H9 (cell line): ENCODE measurements at regions not wholly inside any gene's neighbourhood (a gene's known extent, or its start where the extent isn't known, plus 50 kb on each side); places are given as distances from the start of the nearest gene placed in this dataset.

Experiments used
- DNase-seq: peaks from one replicate; pipeline ENCODE4 v3.0.0-alpha.2; 2017
- H2AFZ ChIP-seq: one replicate; pipeline ENCODE4 v1.6.1; 2013; ENCODE audit warnings: mild to moderate bottlenecking, low read length, control low read depth, moderate library complexity
- H2AK5ac ChIP-seq: 2 replicates; pipeline ENCODE4 v1.6.1; 2013; ENCODE audit warnings: low read length, control low read depth, mixed read lengths; ENCODE audit not compliant: insufficient read length
- H2BK120ac ChIP-seq: one replicate; pipeline ENCODE4 v1.6.1; 2013; ENCODE audit warnings: low read depth, mild to moderate bottlenecking, low read length, control low read depth, inconsistent platforms; ENCODE audit not compliant: poor library complexity, severe bottlenecking
- H2BK12ac ChIP-seq: 2 replicates; pipeline ENCODE4 v1.6.1; 2013; ENCODE audit warnings: low read length, control low read depth, mixed read lengths, low read depth; ENCODE audit not compliant: insufficient read length
- H2BK15ac ChIP-seq: 2 replicates; pipeline ENCODE4 v1.6.1; 2013; ENCODE audit warnings: low read depth, low read length, control low read depth
- H2BK20ac ChIP-seq: one replicate; pipeline ENCODE4 v1.6.1; 2013; ENCODE audit warnings: low read depth, mild to moderate bottlenecking, low read length, control low read depth, inconsistent platforms; ENCODE audit not compliant: poor library complexity, severe bottlenecking
- H2BK5ac ChIP-seq: 2 replicates; pipeline ENCODE4 v1.6.1; 2013; ENCODE audit warnings: low read length, control low read depth, mixed read lengths; ENCODE audit not compliant: insufficient read length
- H3K14ac ChIP-seq: 2 replicates; pipeline ENCODE4 v1.6.1; 2013; ENCODE audit warnings: low read length, control low read depth; ENCODE audit not compliant: insufficient read depth
- H3K18ac ChIP-seq: 2 replicates; pipeline ENCODE4 v1.6.1; 2013; ENCODE audit warnings: low read depth, mild to moderate bottlenecking, mixed read lengths, low read length, control low read depth; ENCODE audit not compliant: insufficient read length
- H3K23ac ChIP-seq: 2 replicates; pipeline ENCODE4 v1.6.1; 2013; ENCODE audit warnings: low read length, control low read depth, mixed read lengths, low read depth; ENCODE audit not compliant: insufficient read length
- H3K23me2 ChIP-seq: 2 replicates; pipeline ENCODE4 v1.6.1; 2013; ENCODE audit warnings: low read depth, mild to moderate bottlenecking, mixed read lengths, low read length, control low read depth; ENCODE audit not compliant: insufficient read length, poor library complexity, severe bottlenecking
- H3K27ac ChIP-seq: 2 replicates; pipeline ENCODE4 v1.5.1; 2013; ENCODE audit warnings: low read length, control low read depth, mixed read lengths, low read depth; ENCODE audit not compliant: insufficient read length
- H3K27me3 ChIP-seq: 2 replicates; pipeline ENCODE4 v1.6.1; 2013; ENCODE audit warnings: low read length, control low read depth, inconsistent platforms; ENCODE audit not compliant: insufficient read depth
- H3K4ac ChIP-seq: 2 replicates; pipeline ENCODE4 v1.6.1; 2013; ENCODE audit warnings: low read depth, mild to moderate bottlenecking, control low read depth, inconsistent platforms, low read length, moderate library complexity
- H3K4me1 ChIP-seq: 2 replicates; pipeline ENCODE4 v1.6.1; 2013; ENCODE audit warnings: low read length, control low read depth, inconsistent platforms; ENCODE audit not compliant: insufficient read depth
- H3K4me2 ChIP-seq: 2 replicates; pipeline ENCODE4 v1.6.1; 2013; ENCODE audit warnings: low read length, control low read depth, mixed read lengths; ENCODE audit not compliant: insufficient read length, insufficient read depth
- H3K56ac ChIP-seq: 2 replicates; pipeline ENCODE4 v1.6.1; 2013; ENCODE audit warnings: low read depth, mild to moderate bottlenecking, mixed read lengths, low read length, control low read depth; ENCODE audit not compliant: insufficient read length
- H3K79me1 ChIP-seq: 2 replicates; pipeline ENCODE4 v1.6.1; 2013; ENCODE audit warnings: low read depth, mild to moderate bottlenecking, moderate library complexity, low read length, control low read depth, inconsistent platforms; ENCODE audit not compliant: insufficient read depth, poor library complexity, severe bottlenecking
- H3K79me2 ChIP-seq: 2 replicates; pipeline ENCODE4 v1.6.1; 2013; ENCODE audit warnings: low read length, control low read depth, inconsistent platforms; ENCODE audit not compliant: insufficient read depth
- H3K9ac ChIP-seq: 2 replicates; pipeline ENCODE4 v1.6.1; 2013; ENCODE audit warnings: low read length, control low read depth, mixed read lengths; ENCODE audit not compliant: insufficient read length; ENCODE audit errors: extremely low read depth
- H3K9me3 ChIP-seq: one replicate; pipeline ENCODE4 v1.6.1; 2013; ENCODE audit warnings: low read depth, low read length, inconsistent platforms; ENCODE audit not compliant: control insufficient read depth
- H3T11ph ChIP-seq: one replicate; pipeline ENCODE4 v1.6.1; 2013; ENCODE audit warnings: mild to moderate bottlenecking, low read length, control low read depth, inconsistent platforms
- H4K20me1 ChIP-seq: one replicate; pipeline ENCODE4 v1.6.1; 2013; ENCODE audit not compliant: control insufficient read depth, insufficient read length, insufficient read depth
- H4K5ac ChIP-seq: 2 replicates; pipeline ENCODE4 v1.6.1; 2013; ENCODE audit warnings: low read depth, mild to moderate bottlenecking, mixed read lengths, low read length, control low read depth; ENCODE audit not compliant: insufficient read length
- H4K8ac ChIP-seq: replicated peaks from 2 replicates; pipeline ENCODE4 v1.6.1; 2013; ENCODE audit warnings: low read length, control low read depth, mixed read lengths, low read depth; ENCODE audit not compliant: insufficient read length
- H4K91ac ChIP-seq: 2 replicates; pipeline ENCODE4 v1.6.1; 2013; ENCODE audit warnings: low read depth, mild to moderate bottlenecking, moderate library complexity, mixed read lengths, low read length, control low read depth; ENCODE audit not compliant: insufficient read length
- H3K27ac Mint-ChIP-seq, 3 experiments: 2 replicates in 2 of 3; 3 replicates in 1 of 3; pipeline ENCODE4 v1.8.0; 2020 to 2021; ENCODE audit warnings: mixed read lengths in 3 of 3, mild to moderate bottlenecking in 1 of 3, moderate library complexity in 1 of 3
- H3K27me3 Mint-ChIP-seq: 2 replicates; pipeline ENCODE4 v1.8.0; 2021; ENCODE audit warnings: low read depth, mild to moderate bottlenecking, moderate library complexity, mixed read lengths
- H3K36me3 Mint-ChIP-seq, 3 experiments: 2 replicates in 2 of 3; 3 replicates in 1 of 3; pipeline ENCODE4 v1.8.0; 2020 to 2021; ENCODE audit warnings: low read depth in 3 of 3, mixed read lengths in 3 of 3; ENCODE audit not compliant: insufficient read depth in 1 of 3
- H3K4me1 Mint-ChIP-seq, 2 experiments: 2 replicates each; pipeline ENCODE4 v1.8.0; 2020; ENCODE audit warnings: mixed read lengths in 2 of 2
- H3K4me3 Mint-ChIP-seq, 2 experiments: 2 replicates in 1 of 2; 3 replicates in 1 of 2; pipeline ENCODE4 v1.8.0; 2020 to 2021; ENCODE audit warnings: mild to moderate bottlenecking in 2 of 2, mixed read lengths in 2 of 2, moderate library complexity in 1 of 2
- H3K9me3 Mint-ChIP-seq, 2 experiments: 2 replicates in 1 of 2; 3 replicates in 1 of 2; pipeline ENCODE4 v1.8.0; 2020; ENCODE audit warnings: mild to moderate bottlenecking in 2 of 2, mixed read lengths in 2 of 2, moderate library complexity in 1 of 2
- WGBS: extraction: QIAGEN DNeasy Blood & Tissue Kit; methylation state at CpG from one replicate; pipeline ENCODE4 v1.1.7; 2013; ENCODE audit warnings: missing lambda C conversion rate, low lambda C conversion rate, mixed read lengths; ENCODE audit not compliant: insufficient read length; ENCODE audit errors: extremely low coverage; 5-methylcytosine and 5-hydroxymethylcytosine counted together
- TF ChIP-seq, protein P1 (sequence below): fragments of 200-600 bp; sonication (generic); conservative IDR thresholded peaks from 3 replicates; pipeline ENCODE4 v1.8.0; 2021; ENCODE audit warnings: antibody characterized with exemption, mild to moderate bottlenecking

DNA sequence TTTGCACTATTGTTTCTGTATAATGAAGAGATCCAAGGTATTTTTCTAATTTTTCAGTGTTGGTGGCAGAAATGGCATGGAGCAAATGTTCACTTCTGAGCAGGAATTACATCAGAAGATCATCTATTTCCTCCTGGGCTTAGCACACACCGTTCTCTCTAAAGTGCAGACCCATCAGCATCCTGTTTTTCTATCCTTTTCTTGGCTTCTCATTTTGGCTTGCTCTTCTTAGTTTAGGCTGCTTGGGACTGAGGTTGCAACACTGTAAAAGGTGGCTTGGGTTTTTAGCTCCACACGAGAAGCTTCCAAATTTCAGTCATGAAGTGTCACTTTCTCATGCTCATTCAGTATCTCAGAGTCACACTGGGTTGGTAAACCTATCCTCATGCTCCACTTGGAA, 79.9 kb upstream of the SMIM30 start:
- WGBS, result no CpG with 5 or more reads among the region's 2 CpGs
- no peak overlapping the region for H4K91ac ChIP-seq
- H2BK5ac ChIP-seq, result no peak overlapping the region
- H2AFZ ChIP-seq, result no peak overlapping the region
- no peak overlapping the region for H3K27ac Mint-ChIP-seq
- H3K27me3 ChIP-seq, result no peaks in the 10 kb centered on the region
- DNase-seq, result no peak
- H2BK120ac ChIP-seq, result no peak overlapping the region
- no peaks in the 10 kb centered on the region for H3K36me3 Mint-ChIP-seq
- no peak overlapping the region for H4K5ac ChIP-seq
- H3K4me2 ChIP-seq, result no peak overlapping the region
- no peak overlapping the region for H3K27ac ChIP-seq
- H3K27me3 Mint-ChIP-seq, result peaks cover 20% of the 10 kb centered on the region
- H3K4ac ChIP-seq, result no peak overlapping the region
- H3K9me3 ChIP-seq, result no peaks in the 10 kb centered on the region
- no peak overlapping the region for H3K4me3 Mint-ChIP-seq
- no peak overlapping the region for H2BK12ac ChIP-seq
- H3K9me3 Mint-ChIP-seq, result no peaks in the 10 kb centered on the region
- H3K23ac ChIP-seq, result no peak overlapping the region
- no peak overlapping the region for H3T11ph ChIP-seq
- no peak overlapping the region for H2AK5ac ChIP-seq
- H2BK15ac ChIP-seq, result no peak overlapping the region
- H4K20me1 ChIP-seq, result no peaks in the 10 kb centered on the region
- H3K56ac ChIP-seq, result no peak overlapping the region
- H3K18ac ChIP-seq, result no peak overlapping the region
- H2BK20ac ChIP-seq, result no peak overlapping the region
- no peaks in the 10 kb centered on the region for H3K4me1 Mint-ChIP-seq
- TF ChIP-seq, protein P1, sequence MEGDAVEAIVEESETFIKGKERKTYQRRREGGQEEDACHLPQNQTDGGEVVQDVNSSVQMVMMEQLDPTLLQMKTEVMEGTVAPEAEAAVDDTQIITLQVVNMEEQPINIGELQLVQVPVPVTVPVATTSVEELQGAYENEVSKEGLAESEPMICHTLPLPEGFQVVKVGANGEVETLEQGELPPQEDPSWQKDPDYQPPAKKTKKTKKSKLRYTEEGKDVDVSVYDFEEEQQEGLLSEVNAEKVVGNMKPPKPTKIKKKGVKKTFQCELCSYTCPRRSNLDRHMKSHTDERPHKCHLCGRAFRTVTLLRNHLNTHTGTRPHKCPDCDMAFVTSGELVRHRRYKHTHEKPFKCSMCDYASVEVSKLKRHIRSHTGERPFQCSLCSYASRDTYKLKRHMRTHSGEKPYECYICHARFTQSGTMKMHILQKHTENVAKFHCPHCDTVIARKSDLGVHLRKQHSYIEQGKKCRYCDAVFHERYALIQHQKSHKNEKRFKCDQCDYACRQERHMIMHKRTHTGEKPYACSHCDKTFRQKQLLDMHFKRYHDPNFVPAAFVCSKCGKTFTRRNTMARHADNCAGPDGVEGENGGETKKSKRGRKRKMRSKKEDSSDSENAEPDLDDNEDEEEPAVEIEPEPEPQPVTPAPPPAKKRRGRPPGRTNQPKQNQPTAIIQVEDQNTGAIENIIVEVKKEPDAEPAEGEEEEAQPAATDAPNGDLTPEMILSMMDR, result no peak
- H3K23me2 ChIP-seq, result no peaks in the 10 kb centered on the region
- H3K4me1 ChIP-seq, result no peaks in the 10 kb centered on the region
- no peak overlapping the region for H3K14ac ChIP-seq
- no peak overlapping the region for H3K9ac ChIP-seq
- no peaks in the 10 kb centered on the region for H3K79me1 ChIP-seq
- no peaks in the 10 kb centered on the region for H3K79me2 ChIP-seq
- H4K8ac ChIP-seq, result no peak overlapping the region
